HCT116 (cell line): ENCODE measurements at regions not wholly inside any gene's neighbourhood (a gene's known extent, or its start where the extent isn't known, plus 50 kb on each side); places are given as distances from the start of the nearest gene placed in this dataset.

Experiments
- ATAC-seq: fragments of 200-7000 bp; cut with Tn5 transposase; 2 replicates; pipeline ENCODE4 v1.9.1; 2020; ENCODE audit warnings: mild to moderate bottlenecking, moderate library complexity
- BruUV-seq: library from RNA; stranded (reverse); fragments of 400-500 nt; replicated peaks from 2 replicates; lab custom pipeline; 2021; lab: Mats Ljungman, UMichigan
- CTCF ChIA-PET: fragments of 300-600 bp; sonication (Branson Sonifier 250); formaldehyde crosslinking; loops from one replicate; lab custom pipeline; 2021; ENCODE audit warnings: antibody characterized with exemption; lab: Charles Lee
- POLR2A ChIA-PET: fragments of 300-600, 350-600 bp; sonication (Branson Sonifier 250); formaldehyde crosslinking; loops from one replicate; lab custom pipeline; 2021; ENCODE audit warnings: antibody characterized with exemption; lab: Charles Lee
- RAD21 ChIA-PET, 2 experiments: fragments of 300-600 bp; sonication (Branson Sonifier 250); formaldehyde crosslinking; loops; one replicate each; lab custom pipeline; 2023; ENCODE audit warnings: low total read pairs in 2 of 2; ENCODE audit not compliant: uncharacterized antibody in 2 of 2, unreplicated experiment in 2 of 2, low non-redundant PET in 1 of 2; lab: Charles Lee
- DNase-seq: peaks from one replicate; pipeline ENCODE4 v3.0.0-alpha.2; 2010; ENCODE audit warnings: low read depth, low spot score
- H2AFZ ChIP-seq: fragments of 200-600 bp; shearing (Covaris generic), sonication (generic); 2 replicates; pipeline ENCODE4 v1.6.1; 2017; ENCODE audit warnings: low read depth, mixed run types, mixed read lengths, antibody characterized with exemption, low read length; ENCODE audit not compliant: poor library complexity, severe bottlenecking
- H3K27ac ChIP-seq: 2 replicates; pipeline ENCODE4 v1.5.1; 2012; ENCODE audit warnings: low read depth, low read length
- H3K27me3 ChIP-seq: fragments of 200-600 bp; sonication (generic); 2 replicates; pipeline ENCODE4 v1.6.1; 2016; ENCODE audit warnings: mixed run types, low read length, mixed read lengths; ENCODE audit not compliant: insufficient read depth
- H3K36me3 ChIP-seq, 2 experiments: fragments of 200-500 bp in 1 of 2; fragments of 200-600 bp in 1 of 2; sonication (Bioruptor generic) in 1 of 2; sonication (generic) in 1 of 2; 2 replicates each; pipeline versions ENCODE4 v1.5.1 to v1.6.1; 2014 to 2016; ENCODE audit warnings: low read length in 2 of 2, inconsistent platforms in 1 of 2, mixed read lengths in 1 of 2, mixed run types in 1 of 2; ENCODE audit not compliant: insufficient read depth in 2 of 2, control insufficient read depth in 1 of 2
- H3K4me1 ChIP-seq, 2 experiments: fragments of 200-600 bp in 1 of 2; sonication (generic) in 1 of 2; 2 replicates each; pipeline versions ENCODE4 v1.5.1 to v1.6.1; 2012 to 2017; ENCODE audit warnings: low read length in 2 of 2, inconsistent platforms in 1 of 2, mild to moderate bottlenecking in 1 of 2, mixed read lengths in 1 of 2, mixed run types in 1 of 2, moderate library complexity in 1 of 2; ENCODE audit not compliant: insufficient read depth in 2 of 2, control insufficient read depth in 1 of 2
- H3K4me2 ChIP-seq: fragments of 200-600 bp; sonication (generic); 2 replicates; pipeline ENCODE4 v1.6.1; 2017; ENCODE audit warnings: mixed run types, low read length, mixed read lengths
- H3K4me3 ChIP-seq, 2 experiments: fragments of 200-600 bp in 1 of 2; sonication (generic) in 1 of 2; replicated peaks in 1 of 2; 2 replicates each; pipeline ENCODE4 v1.5.1; 2011 to 2016; ENCODE audit warnings: low read length in 2 of 2, control low read depth in 1 of 2, low read depth in 1 of 2, mild to moderate bottlenecking in 1 of 2, mixed read lengths in 1 of 2, mixed run types in 1 of 2
- H3K79me2 ChIP-seq: fragments of 200-600 bp; sonication (generic); 2 replicates; pipeline ENCODE4 v1.6.1; 2017; ENCODE audit warnings: mild to moderate bottlenecking, mixed run types, low read length, moderate library complexity, mixed read lengths; ENCODE audit not compliant: insufficient read depth
- H3K9ac ChIP-seq: fragments of 200-600 bp; sonication (generic); 2 replicates; pipeline ENCODE4 v1.6.1; 2016; ENCODE audit warnings: low read length, mixed read lengths
- H3K9me2 ChIP-seq: fragments of 200-600 bp; sonication (generic), shearing (Covaris generic); 2 replicates; pipeline ENCODE4 v1.6.1; 2017; ENCODE audit warnings: mixed run types, mild to moderate bottlenecking, moderate library complexity; ENCODE audit not compliant: insufficient read depth
- H3K9me3 ChIP-seq, 2 experiments: fragments of 200-500 bp in 1 of 2; fragments of 200-600 bp in 1 of 2; sonication (Bioruptor generic) in 1 of 2; sonication (generic) in 1 of 2; 2 replicates each; pipeline ENCODE4 v1.6.1; 2014 to 2017; ENCODE audit warnings: low read length in 2 of 2, mixed read lengths in 2 of 2, inconsistent platforms in 1 of 2, low read depth in 1 of 2, mild to moderate bottlenecking in 1 of 2, mixed run types in 1 of 2, moderate library complexity in 1 of 2; ENCODE audit not compliant: control insufficient read depth in 1 of 2, insufficient read depth in 1 of 2
- H4K20me1 ChIP-seq: fragments of 200-600 bp; sonication (generic), shearing (Covaris generic); 2 replicates; pipeline ENCODE4 v1.6.1; 2017; ENCODE audit warnings: mixed run types, mild to moderate bottlenecking, moderate library complexity; ENCODE audit not compliant: insufficient read depth
- CBX3 ChIP-seq: IDR thresholded peaks from 2 replicates; pipeline ENCODE4 v1.6.1; 2012; ENCODE audit warnings: low read depth
- CEBPB ChIP-seq: IDR thresholded peaks from 2 replicates; pipeline ENCODE4 v1.6.1; 2012; ENCODE audit warnings: low read depth
- ELF1 ChIP-seq: IDR thresholded peaks from 2 replicates; pipeline ENCODE4 v1.6.1; 2012; ENCODE audit warnings: low read depth, borderline replicate concordance
- EZH2 ChIP-seq: fragments of 200-600 bp; sonication (generic); IDR thresholded peaks from 2 replicates; pipeline ENCODE4 v1.6.1; 2017; ENCODE audit warnings: antibody characterized with exemption, mixed run types
- EZH2phosphoT487 ChIP-seq: fragments of 200-600 bp; IDR thresholded peaks from 2 replicates; pipeline ENCODE4 v1.6.1; 2018; ENCODE audit warnings: antibody characterized with exemption, borderline replicate concordance
- FOSL1 ChIP-seq: IDR thresholded peaks from 2 replicates; pipeline ENCODE4 v1.6.1; 2012; ENCODE audit warnings: low read depth
- POLR2AphosphoS5 ChIP-seq: IDR thresholded peaks from 2 replicates; pipeline ENCODE4 v1.6.1; 2011; ENCODE audit warnings: mild to moderate bottlenecking, low read depth, low read length, moderate library complexity
- REST ChIP-seq: IDR thresholded peaks from 2 replicates; pipeline ENCODE4 v1.6.1; 2012; ENCODE audit warnings: low read depth
- SIN3A ChIP-seq: IDR thresholded peaks from 2 replicates; pipeline ENCODE4 v1.6.1; 2012; ENCODE audit warnings: low read depth
- SP1 ChIP-seq: IDR thresholded peaks from 2 replicates; pipeline ENCODE4 v1.6.1; 2012; ENCODE audit warnings: low read depth
- SRF ChIP-seq: IDR thresholded peaks from 2 replicates; pipeline ENCODE4 v1.6.1; 2012; ENCODE audit warnings: low read depth
- intact Hi-C: fragments of 100-400 bp; cut with micrococcal nuclease; formaldehyde crosslinking; loops from 2 replicates; pipeline ENCODE4 v1.10.0; 2022

- POLR2A ChIA-PET: no interaction called here
Measured at GRCh38 chr4:91829531-91829930, 474.2 kb upstream of the GRID2 start.

GRCh38 chr4:91830681-91831395 lies 472.9 kb upstream of the GRID2 start:
- RAD21 ChIA-PET: no interaction called here
- DNase-seq: no peak
- Histone ChIP-seq H3K4me2 (no peak overlapping the region), H3K9me2 (no peaks in the 10 kb centered on the region), H3K9me3 (peaks cover 0 to 11% of the 10 kb centered on the region in 2 experiments; a peak in 1 of 4 replicates), H3K79me2 (no peaks in the 10 kb centered on the region), H3K4me3 (no peak overlapping the region)
- no peak for ATAC-seq
- CTCF ChIA-PET: no interaction called here
- intact Hi-C loops: no loop called here
- no TSS peak for BruUV-seq
- TF ChIP-seq ELF1 (no peak), POLR2AphosphoS5 (no peak), CBX3 (no peak), REST (no peak), CEBPB (no peak), FOSL1 (no peak), SIN3A (no peak), SRF (no peak), SP1 (no peak), EZH2phosphoT487 (no peak), EZH2 (no peak)
- TF ChIP-seq, all 23 proteins: peak for 0
- H2AFZ ChIP-seq: no peak overlapping the region
- H3K9ac ChIP-seq: no peak overlapping the region
- no peaks in the 10 kb centered on the region; the same call in 1 of the 2 replicates for H4K20me1 ChIP-seq
- peaks cover 0 to 10% of the 10 kb centered on the region in 2 experiments; a peak in 2 of 4 replicates for H3K4me1 ChIP-seq
- POLR2A ChIA-PET: no interaction called here
- H3K27ac ChIP-seq: no peak overlapping the region
- no peaks in the 10 kb centered on the region for H3K27me3 ChIP-seq
- no peaks in the 10 kb centered on the region for H3K36me3 ChIP-seq

More at GRCh38 chr4:91829531-91829930, 474.2 kb upstream of the GRID2 start:
- no peak overlapping the region for H3K4me3 ChIP-seq
- no peak overlapping the region for H3K4me2 ChIP-seq
- DNase-seq (no peak), ATAC-seq (no peak)
- H3K4me1 ChIP-seq: peaks cover 0 to 13% of the 10 kb centered on the region in 2 experiments; a peak in 2 of 4 replicates
- H3K9ac ChIP-seq: no peak overlapping the region
- H3K79me2 ChIP-seq: no peaks in the 10 kb centered on the region
- ChIA-PET CTCF (no interaction called here), RAD21 (no interaction called here)
- intact Hi-C loops: no loop called here
- H4K20me1 ChIP-seq: no peaks in the 10 kb centered on the region; the same call in 1 of the 2 replicates
- no peaks in the 10 kb centered on the region for H3K9me2 ChIP-seq
- no TSS peak for BruUV-seq
- no peak overlapping the region for H2AFZ ChIP-seq
- no peak for TF ChIP-seq FOSL1
- H3K9me3 ChIP-seq: peaks cover 0 to 11% of the 10 kb centered on the region in 2 experiments; a peak in 1 of 4 replicates
- H3K27me3 ChIP-seq: no peaks in the 10 kb centered on the region
- no peaks in the 10 kb centered on the region for H3K36me3 ChIP-seq
- H3K27ac ChIP-seq: no peak overlapping the region
